Astrocyte (in vitro differentiated cells and primary cell): ENCODE measurements at regions not wholly inside any gene's neighbourhood (a gene's known extent, or its start where the extent isn't known, plus 50 kb on each side); places are given as distances from the start of the nearest gene placed in this dataset.

Experiments
- DNase-seq: peaks from one replicate; pipeline ENCODE4 v3.0.0-alpha.2; 2010; ENCODE audit warnings: low read depth
- FAIRE-seq: peaks from 2 replicates; lab custom pipeline; 2011; peaks lifted over from hg19 to GRCh38; lab: Jason Lieb, UNC
- H2AFZ ChIP-seq: 2 replicates; pipeline ENCODE4 v1.6.0; 2012; ENCODE audit warnings: low read depth, low read length, inconsistent platforms
- H3K27ac ChIP-seq: 2 replicates; pipeline ENCODE4 v1.5.1; 2011; ENCODE audit warnings: low read depth, low read length, inconsistent platforms
- H3K27me3 ChIP-seq: 2 replicates; pipeline ENCODE4 v1.6.0; 2011; ENCODE audit warnings: low read length, inconsistent platforms; ENCODE audit not compliant: insufficient read depth
- H3K36me3 ChIP-seq: 2 replicates; pipeline ENCODE4 v1.5.1; 2011; ENCODE audit warnings: low read length, inconsistent platforms; ENCODE audit not compliant: insufficient read depth
- H3K4me1 ChIP-seq: 2 replicates; pipeline ENCODE4 v1.5.1; 2011; ENCODE audit warnings: low read length, inconsistent platforms; ENCODE audit not compliant: insufficient read depth
- H3K4me2 ChIP-seq: 2 replicates; pipeline ENCODE4 v1.6.0; 2012; ENCODE audit warnings: low read length, inconsistent platforms
- H3K4me3 ChIP-seq: 2 replicates; pipeline ENCODE4 v1.5.1; 2011; ENCODE audit warnings: low read depth, mild to moderate bottlenecking, low read length, inconsistent platforms; ENCODE audit not compliant: insufficient read depth
- H3K79me2 ChIP-seq: 2 replicates; pipeline ENCODE4 v1.6.0; 2012; ENCODE audit warnings: mild to moderate bottlenecking, low read length, inconsistent platforms; ENCODE audit not compliant: insufficient read depth
- H3K9ac ChIP-seq: 2 replicates; pipeline ENCODE4 v1.6.0; 2012; ENCODE audit warnings: mild to moderate bottlenecking, low read length, inconsistent platforms
- H3K9me3 ChIP-seq: 2 replicates; pipeline ENCODE4 v1.5.1; 2012; ENCODE audit warnings: low read depth, mild to moderate bottlenecking, low read length, inconsistent platforms; ENCODE audit not compliant: insufficient read depth
- H4K20me1 ChIP-seq: 2 replicates; pipeline ENCODE4 v1.6.0; 2012; ENCODE audit warnings: low read length, inconsistent platforms; ENCODE audit not compliant: insufficient read depth
- H3K27ac Mint-ChIP-seq: one replicate; pipeline ENCODE4 v1.8.0; 2021; ENCODE audit warnings: mild to moderate bottlenecking, mixed read lengths; ENCODE audit not compliant: unreplicated experiment
- H3K27me3 Mint-ChIP-seq: one replicate; pipeline ENCODE4 v1.8.0; 2021; ENCODE audit warnings: low read depth, mixed read lengths; ENCODE audit not compliant: unreplicated experiment
- H3K36me3 Mint-ChIP-seq: one replicate; pipeline ENCODE4 v1.8.0; 2021; ENCODE audit warnings: low read depth, mixed read lengths; ENCODE audit not compliant: unreplicated experiment
- H3K4me1 Mint-ChIP-seq: one replicate; pipeline ENCODE4 v1.8.0; 2021; ENCODE audit warnings: low read depth, mixed read lengths; ENCODE audit not compliant: unreplicated experiment
- H3K4me3 Mint-ChIP-seq: one replicate; pipeline ENCODE4 v1.8.0; 2021; ENCODE audit warnings: mild to moderate bottlenecking, moderate library complexity, mixed read lengths; ENCODE audit not compliant: unreplicated experiment
- H3K9me3 Mint-ChIP-seq: one replicate; pipeline ENCODE4 v1.8.0; 2021; ENCODE audit warnings: mild to moderate bottlenecking, mixed read lengths; ENCODE audit not compliant: unreplicated experiment
- CTCF ChIP-seq: IDR thresholded peaks from 2 replicates; pipeline ENCODE4 v1.5.1; 2011; ENCODE audit warnings: low read depth, mild to moderate bottlenecking, inconsistent platforms, low read length, moderate library complexity; ENCODE audit not compliant: insufficient read depth
- EZH2 ChIP-seq: IDR thresholded peaks from 2 replicates; pipeline ENCODE4 v1.6.1; 2012; ENCODE audit warnings: mild to moderate bottlenecking, low read length, inconsistent platforms; ENCODE audit not compliant: insufficient read depth

- H3K4me3 ChIP-seq: no peak overlapping the region
- Mint-ChIP-seq H3K4me1 (no peaks in the 10 kb centered on the region), H3K27ac (no peak overlapping the region), H3K4me3 (no peak overlapping the region), H3K36me3 (no peaks in the 10 kb centered on the region), H3K27me3 (no peaks in the 10 kb centered on the region), H3K9me3 (no peaks in the 10 kb centered on the region)
- DNase-seq (no peak), FAIRE-seq (no peak)
- H3K27ac ChIP-seq: no peak overlapping the region
- H3K79me2 ChIP-seq: no peaks in the 10 kb centered on the region
- H4K20me1 ChIP-seq: no peaks in the 10 kb centered on the region
- no peaks in the 10 kb centered on the region for H3K36me3 ChIP-seq
- no peaks in the 10 kb centered on the region for H3K4me1 ChIP-seq
- H3K9me3 ChIP-seq: no peaks in the 10 kb centered on the region
- H2AFZ ChIP-seq: no peak overlapping the region
- no peak overlapping the region for H3K4me2 ChIP-seq
- TF ChIP-seq CTCF: no peak
- no peak for TF ChIP-seq EZH2
- H3K27me3 ChIP-seq: no peaks in the 10 kb centered on the region
- no peak overlapping the region for H3K9ac ChIP-seq
These were observed 567.2 kb upstream of the ARRDC3 start for GRCh38 chr5:91950328-91950727.

GRCh38 chr5:91946870-91947269 lies 563.8 kb upstream of the ARRDC3 start:
- Mint-ChIP-seq H3K9me3 (no peaks in the 10 kb centered on the region), H3K36me3 (no peaks in the 10 kb centered on the region), H3K4me1 (no peaks in the 10 kb centered on the region), H3K4me3 (no peak overlapping the region), H3K27me3 (no peaks in the 10 kb centered on the region), H3K27ac (no peak overlapping the region)
- Histone ChIP-seq H3K9me3 (no peaks in the 10 kb centered on the region), H3K79me2 (no peaks in the 10 kb centered on the region), H4K20me1 (no peaks in the 10 kb centered on the region), H3K36me3 (no peaks in the 10 kb centered on the region), H3K27me3 (no peaks in the 10 kb centered on the region), H3K4me3 (no peak overlapping the region), H3K4me2 (no peak overlapping the region), H3K27ac (no peak overlapping the region), H2AFZ (no peak overlapping the region), H3K9ac (no peak overlapping the region), H3K4me1 (no peaks in the 10 kb centered on the region)
- DNase-seq (no peak), FAIRE-seq (no peak)
- TF ChIP-seq CTCF: no peak
- TF ChIP-seq EZH2: no peak

- Histone ChIP-seq H3K79me2 (no peaks in the 10 kb centered on the region), H3K4me2 (no peak overlapping the region), H3K27ac (no peak overlapping the region), H3K4me1 (no peaks in the 10 kb centered on the region), H2AFZ (no peak overlapping the region), H3K9me3 (no peaks in the 10 kb centered on the region), H3K36me3 (no peaks in the 10 kb centered on the region), H3K9ac (no peak overlapping the region), H3K27me3 (no peaks in the 10 kb centered on the region), H3K4me3 (no peak overlapping the region), H4K20me1 (no peaks in the 10 kb centered on the region)
- Mint-ChIP-seq H3K4me1 (no peaks in the 10 kb centered on the region), H3K36me3 (no peaks in the 10 kb centered on the region), H3K27ac (no peak overlapping the region), H3K4me3 (no peak overlapping the region), H3K27me3 (no peaks in the 10 kb centered on the region), H3K9me3 (no peaks in the 10 kb centered on the region)
- DNase-seq: no peak
- TF ChIP-seq CTCF (no peak), EZH2 (no peak)
- no peak for FAIRE-seq
These were observed 558.5 kb upstream of the ARRDC3 start for GRCh38 chr5:91941588-91941987.
